ENCODE measurements at regions not wholly inside any gene's neighbourhood (a gene's known extent, or its start where the extent isn't known, plus 50 kb on each side); places are given as distances from the start of the nearest gene placed in this dataset.

GRCh38 chr21:17071093-17071492 lies 441.8 kb upstream of the CXADR start:
- intact Hi-C loops (cut with DNase I) = no loop called here

DNA sequence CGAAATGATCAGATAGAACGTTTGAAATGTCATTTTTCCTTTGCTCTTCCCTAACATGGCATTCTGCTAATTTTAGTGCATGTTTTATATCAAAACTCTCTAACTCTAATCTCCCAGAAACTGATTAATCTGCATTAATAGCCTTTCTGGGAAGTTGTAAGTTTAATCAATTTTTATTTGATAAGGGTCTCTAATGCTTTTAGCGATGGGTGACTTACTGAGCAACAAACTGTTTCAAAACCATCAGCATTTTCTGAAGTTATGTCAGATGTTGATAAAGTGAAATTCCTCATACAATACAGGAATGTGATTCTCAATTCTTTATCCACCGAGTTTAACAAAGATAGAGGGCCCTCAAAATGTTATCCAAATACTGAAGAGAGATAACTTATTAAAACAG lies 431.6 kb upstream of the CXADR start:
- no peaks in the 10 kb centered on the region for H3K9me3 ChIP-seq
- TF ChIP-seq POLR2A (IDR thresholded peaks at IDR 0.05) (no peak), POLR2AphosphoS5 (IDR thresholded peaks at IDR 0.05) (no peak)
- TF ChIP-seq, protein P1, sequence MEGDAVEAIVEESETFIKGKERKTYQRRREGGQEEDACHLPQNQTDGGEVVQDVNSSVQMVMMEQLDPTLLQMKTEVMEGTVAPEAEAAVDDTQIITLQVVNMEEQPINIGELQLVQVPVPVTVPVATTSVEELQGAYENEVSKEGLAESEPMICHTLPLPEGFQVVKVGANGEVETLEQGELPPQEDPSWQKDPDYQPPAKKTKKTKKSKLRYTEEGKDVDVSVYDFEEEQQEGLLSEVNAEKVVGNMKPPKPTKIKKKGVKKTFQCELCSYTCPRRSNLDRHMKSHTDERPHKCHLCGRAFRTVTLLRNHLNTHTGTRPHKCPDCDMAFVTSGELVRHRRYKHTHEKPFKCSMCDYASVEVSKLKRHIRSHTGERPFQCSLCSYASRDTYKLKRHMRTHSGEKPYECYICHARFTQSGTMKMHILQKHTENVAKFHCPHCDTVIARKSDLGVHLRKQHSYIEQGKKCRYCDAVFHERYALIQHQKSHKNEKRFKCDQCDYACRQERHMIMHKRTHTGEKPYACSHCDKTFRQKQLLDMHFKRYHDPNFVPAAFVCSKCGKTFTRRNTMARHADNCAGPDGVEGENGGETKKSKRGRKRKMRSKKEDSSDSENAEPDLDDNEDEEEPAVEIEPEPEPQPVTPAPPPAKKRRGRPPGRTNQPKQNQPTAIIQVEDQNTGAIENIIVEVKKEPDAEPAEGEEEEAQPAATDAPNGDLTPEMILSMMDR (IDR thresholded peaks at IDR 0.05) = no peak

More at GRCh38 chr21:17071093-17071492, 441.8 kb upstream of the CXADR start:
- WGBS = 83% methylated on average over 3 of the region's 3 CpGs
- Histone ChIP-seq H3K4me1 (replicated peaks) (no peaks in the 10 kb centered on the region), H3K4me3 (no peak overlapping the region), H3K9me3 (no peaks in the 10 kb centered on the region), H3K27ac (no peak overlapping the region), H3K36me3 (no peaks in the 10 kb centered on the region), H3K27me3 (replicated peaks; ENCODE audit: insufficient read depth) (no peaks in the 10 kb centered on the region)
- DNase-seq (ENCODE audit: low spot score) = no peak
- TF ChIP-seq, protein P1 (IDR thresholded peaks at IDR 0.05) = no peak
- no peak for TF ChIP-seq POLR2A (IDR thresholded peaks at IDR 0.05)
- no peak for TF ChIP-seq POLR2AphosphoS5 (IDR thresholded peaks at IDR 0.05)

GRCh38 chr21:17082843-17083483 lies 429.9 kb upstream of the CXADR start:
- Histone ChIP-seq H3K4me3 (no peak overlapping the region), H3K27ac (no peak overlapping the region), H3K36me3 (no peaks in the 10 kb centered on the region), H3K4me1 (replicated peaks) (no peaks in the 10 kb centered on the region), H3K9me3 (no peaks in the 10 kb centered on the region), H3K27me3 (replicated peaks; ENCODE audit: insufficient read depth) (no peaks in the 10 kb centered on the region)
- intact Hi-C loops (cut with DNase I) = no loop called here
- WGBS = 90% methylated on average over 4 of the region's 4 CpGs
- no peak for TF ChIP-seq POLR2A (IDR thresholded peaks at IDR 0.05)
- TF ChIP-seq, protein P1 (IDR thresholded peaks at IDR 0.05) = no peak
- no peak for TF ChIP-seq POLR2AphosphoS5 (IDR thresholded peaks at IDR 0.05)
- DNase-seq (ENCODE audit: low spot score) = no peak

More for the DNA sequence above, 431.6 kb upstream of the CXADR start:
- DNase-seq (ENCODE audit: low spot score) = no peak
- no peaks in the 10 kb centered on the region for H3K27me3 ChIP-seq (replicated peaks; ENCODE audit: insufficient read depth)
- H3K36me3 ChIP-seq = no peaks in the 10 kb centered on the region
- H3K4me1 ChIP-seq (replicated peaks) = no peaks in the 10 kb centered on the region
- 83% methylated on average over 4 of the region's 4 CpGs for WGBS
- intact Hi-C loops (cut with DNase I) = no loop called here
- no peak overlapping the region for H3K4me3 ChIP-seq
- no peak overlapping the region for H3K27ac ChIP-seq

DNA sequence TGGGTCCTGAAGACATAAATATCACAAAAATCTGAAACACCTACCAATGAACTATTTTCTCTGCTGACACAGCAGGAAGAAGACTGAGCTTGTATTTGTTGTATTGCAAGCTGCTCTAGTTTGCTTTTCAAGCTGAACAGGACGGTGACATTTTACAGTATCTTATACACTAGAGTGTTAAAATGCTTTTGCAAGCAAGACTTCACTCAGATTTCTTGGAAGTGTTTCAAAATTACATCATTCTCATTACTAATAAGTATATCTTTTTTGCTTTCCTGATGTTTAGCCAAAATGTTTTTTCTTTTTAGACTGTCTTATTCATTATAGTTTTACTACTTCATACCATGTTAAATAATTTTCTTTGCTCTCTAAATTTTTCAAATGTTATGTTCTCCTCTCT lies 427.1 kb upstream of the CXADR start:
- no peak overlapping the region for H3K27ac ChIP-seq
- H3K4me1 ChIP-seq (replicated peaks) = peaks cover 14% of the 10 kb centered on the region
- DNase-seq (ENCODE audit: low spot score) = no peak
- H3K4me3 ChIP-seq = no peak overlapping the region
- no peaks in the 10 kb centered on the region for H3K36me3 ChIP-seq
- WGBS = 8% methylated on average over 1 of the region's 1 CpG
- no peaks in the 10 kb centered on the region for H3K9me3 ChIP-seq
- TF ChIP-seq POLR2A (IDR thresholded peaks at IDR 0.05) = no peak
- peak; percentile 10 for TF ChIP-seq POLR2AphosphoS5 (IDR thresholded peaks at IDR 0.05)
- H3K27me3 ChIP-seq (replicated peaks; ENCODE audit: insufficient read depth) = no peaks in the 10 kb centered on the region
- intact Hi-C loops (cut with DNase I) = no loop called here

DNA sequence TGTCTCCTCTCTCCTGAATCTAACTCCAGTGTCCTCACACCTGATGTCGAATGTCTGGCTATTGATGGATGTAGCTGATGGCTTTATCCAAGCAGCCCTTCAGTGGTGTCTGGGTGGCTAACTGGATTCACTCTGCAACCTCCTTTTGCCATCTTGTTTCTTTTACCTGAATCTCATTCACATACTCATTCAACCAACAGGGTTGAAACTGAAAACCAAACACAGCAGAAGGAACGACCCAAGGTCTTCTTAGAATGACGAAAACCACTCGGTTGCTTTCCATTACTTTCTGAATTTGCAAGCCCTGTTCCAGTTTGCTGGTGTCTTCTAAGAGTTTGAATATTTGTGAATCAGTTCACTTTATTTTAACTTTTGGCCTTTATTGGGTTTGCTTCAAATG lies 424.3 kb upstream of the CXADR start:
- intact Hi-C loops (cut with DNase I) = no loop called here

More for the DNA sequence above, 424.3 kb upstream of the CXADR start:
- Histone ChIP-seq H3K36me3 (no peaks in the 10 kb centered on the region), H3K27me3 (replicated peaks; ENCODE audit: insufficient read depth) (no peaks in the 10 kb centered on the region), H3K9me3 (no peaks in the 10 kb centered on the region), H3K4me3 (no peak overlapping the region), H3K4me1 (replicated peaks) (peaks cover 14% of the 10 kb centered on the region), H3K27ac (peak overlapping the region; percentile 58 to 62)
- DNase-seq (ENCODE audit: low spot score) = no peak
- WGBS = 64% methylated on average over 4 of the region's 4 CpGs
- TF ChIP-seq POLR2A (IDR thresholded peaks at IDR 0.05) (no peak), POLR2AphosphoS5 (IDR thresholded peaks at IDR 0.05) (no peak)
- TF ChIP-seq, protein P1 (IDR thresholded peaks at IDR 0.05) = no peak

All from prostate gland (tissue), 2 donors.